Nephron (organoid): ENCODE measurements at regions not wholly inside any gene's neighbourhood (a gene's known extent, or its start where the extent isn't known, plus 50 kb on each side); places are given as distances from the start of the nearest gene placed in this dataset.

Source experiments
- H3K27ac Mint-ChIP-seq, 3 experiments: 2 replicates each; pipeline ENCODE4 v1.8.0; 2020; ENCODE audit warnings: mixed read lengths in 3 of 3, mild to moderate bottlenecking in 2 of 3, moderate library complexity in 1 of 3
- H3K27me3 Mint-ChIP-seq: 2 replicates; pipeline ENCODE4 v1.8.0; 2021; ENCODE audit warnings: low read depth, mild to moderate bottlenecking, moderate library complexity, mixed read lengths
- H3K36me3 Mint-ChIP-seq: 2 replicates; pipeline ENCODE4 v1.8.0; 2020; ENCODE audit warnings: low read depth, mixed read lengths
- H3K4me1 Mint-ChIP-seq: 2 replicates; pipeline ENCODE4 v1.8.0; 2020; ENCODE audit warnings: mixed read lengths
- H3K4me3 Mint-ChIP-seq, 3 experiments: 2 replicates each; pipeline ENCODE4 v1.8.0; 2020; ENCODE audit warnings: mild to moderate bottlenecking in 3 of 3, mixed read lengths in 3 of 3, moderate library complexity in 2 of 3
- H3K9me3 Mint-ChIP-seq: 2 replicates; pipeline ENCODE4 v1.8.0; 2020; ENCODE audit warnings: mixed read lengths
- TF ChIP-seq, protein P1 (sequence below), 3 experiments: fragments of 200-600 bp; sonication (generic); IDR thresholded peaks; one replicate each; pipeline ENCODE4 v1.5.0; 2021; ENCODE audit warnings: antibody characterized with exemption in 3 of 3; ENCODE audit not compliant: unreplicated experiment in 3 of 3

DNA sequence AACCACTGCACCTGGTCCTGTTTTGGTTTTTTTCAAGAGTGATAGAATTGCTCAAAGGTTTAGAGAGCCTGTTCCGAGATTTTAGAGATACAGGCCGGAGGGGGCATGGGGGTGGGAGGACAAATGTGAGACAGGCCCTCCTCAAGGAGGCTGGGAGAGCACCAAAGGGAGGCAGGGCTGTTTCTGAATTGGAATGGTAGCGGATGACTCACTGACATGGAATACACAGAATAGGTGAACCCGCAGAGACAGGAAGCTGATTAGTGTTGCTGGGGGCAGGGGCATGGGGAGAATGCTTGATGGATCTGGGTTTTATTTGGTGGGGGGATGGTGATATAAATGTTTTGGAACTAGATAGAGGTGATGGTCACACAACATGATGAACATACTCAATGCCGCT, 111.0 kb upstream of the MGAT5 start:
- Mint-ChIP-seq H3K9me3 (no peaks in the 10 kb centered on the region), H3K4me1 (peaks cover 23% of the 10 kb centered on the region), H3K27ac (no peak overlapping the region), H3K4me3 (no peak overlapping the region), H3K36me3 (peaks cover 5% of the 10 kb centered on the region), H3K27me3 (no peaks in the 10 kb centered on the region)
- TF ChIP-seq, protein P1, sequence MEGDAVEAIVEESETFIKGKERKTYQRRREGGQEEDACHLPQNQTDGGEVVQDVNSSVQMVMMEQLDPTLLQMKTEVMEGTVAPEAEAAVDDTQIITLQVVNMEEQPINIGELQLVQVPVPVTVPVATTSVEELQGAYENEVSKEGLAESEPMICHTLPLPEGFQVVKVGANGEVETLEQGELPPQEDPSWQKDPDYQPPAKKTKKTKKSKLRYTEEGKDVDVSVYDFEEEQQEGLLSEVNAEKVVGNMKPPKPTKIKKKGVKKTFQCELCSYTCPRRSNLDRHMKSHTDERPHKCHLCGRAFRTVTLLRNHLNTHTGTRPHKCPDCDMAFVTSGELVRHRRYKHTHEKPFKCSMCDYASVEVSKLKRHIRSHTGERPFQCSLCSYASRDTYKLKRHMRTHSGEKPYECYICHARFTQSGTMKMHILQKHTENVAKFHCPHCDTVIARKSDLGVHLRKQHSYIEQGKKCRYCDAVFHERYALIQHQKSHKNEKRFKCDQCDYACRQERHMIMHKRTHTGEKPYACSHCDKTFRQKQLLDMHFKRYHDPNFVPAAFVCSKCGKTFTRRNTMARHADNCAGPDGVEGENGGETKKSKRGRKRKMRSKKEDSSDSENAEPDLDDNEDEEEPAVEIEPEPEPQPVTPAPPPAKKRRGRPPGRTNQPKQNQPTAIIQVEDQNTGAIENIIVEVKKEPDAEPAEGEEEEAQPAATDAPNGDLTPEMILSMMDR (IDR thresholded peaks at IDR 0.05; ENCODE audit: unreplicated experiment in 3 of 3): no peak

DNA sequence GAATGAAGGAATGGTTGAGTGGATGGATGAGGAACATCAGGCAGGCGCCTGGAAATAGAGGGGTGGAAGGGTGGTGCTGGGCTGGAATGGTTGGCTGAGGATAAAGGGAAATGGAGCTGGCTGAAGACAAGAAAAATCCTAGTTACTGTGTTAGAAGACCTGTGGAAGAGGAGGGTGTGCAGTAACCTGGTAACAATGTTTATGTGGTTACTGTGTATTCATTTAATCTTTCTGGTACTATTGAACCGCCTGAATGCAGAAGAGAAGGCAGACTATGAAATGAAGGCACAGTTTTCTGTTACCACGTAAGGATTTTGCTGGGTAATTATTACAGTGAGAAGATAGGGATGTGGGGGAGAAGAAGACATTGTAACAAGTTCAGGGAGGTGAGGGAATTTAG, 110.3 kb upstream of the MGAT5 start:
- Mint-ChIP-seq H3K27ac (no peak overlapping the region), H3K36me3 (peaks cover 5% of the 10 kb centered on the region)
- TF ChIP-seq, protein P1 (IDR thresholded peaks at IDR 0.05; ENCODE audit: unreplicated experiment in 3 of 3): no peak

GRCh38 chr2:134144081-134144596, 109.7 kb upstream of the MGAT5 start:
- TF ChIP-seq, protein P1 (IDR thresholded peaks at IDR 0.05; ENCODE audit: unreplicated experiment in 3 of 3): no peak
- H3K36me3 Mint-ChIP-seq: peaks cover 5% of the 10 kb centered on the region
- peaks cover 22% of the 10 kb centered on the region for H3K4me1 Mint-ChIP-seq
- H3K27ac Mint-ChIP-seq: no peak overlapping the region
- no peak overlapping the region for H3K4me3 Mint-ChIP-seq
- no peaks in the 10 kb centered on the region for H3K9me3 Mint-ChIP-seq
- H3K27me3 Mint-ChIP-seq: no peaks in the 10 kb centered on the region

More for the DNA sequence above, 110.3 kb upstream of the MGAT5 start:
- peaks cover 22% of the 10 kb centered on the region for H3K4me1 Mint-ChIP-seq
- H3K4me3 Mint-ChIP-seq: no peak overlapping the region
- no peaks in the 10 kb centered on the region for H3K9me3 Mint-ChIP-seq
- no peaks in the 10 kb centered on the region for H3K27me3 Mint-ChIP-seq

GRCh38 chr2:134144651-134145050, 109.2 kb upstream of the MGAT5 start:
- Mint-ChIP-seq H3K4me3 (no peak overlapping the region), H3K9me3 (no peaks in the 10 kb centered on the region), H3K27me3 (no peaks in the 10 kb centered on the region), H3K27ac (no peak overlapping the region), H3K4me1 (peaks cover 22% of the 10 kb centered on the region), H3K36me3 (peaks cover 5% of the 10 kb centered on the region)
- TF ChIP-seq, protein P1 (IDR thresholded peaks at IDR 0.05; ENCODE audit: unreplicated experiment in 3 of 3): no peak

- Mint-ChIP-seq H3K36me3 (peaks cover 5% of the 10 kb centered on the region), H3K27ac (no peak overlapping the region), H3K27me3 (no peaks in the 10 kb centered on the region), H3K9me3 (no peaks in the 10 kb centered on the region), H3K4me1 (peaks cover 17% of the 10 kb centered on the region), H3K4me3 (no peak overlapping the region)
- TF ChIP-seq, protein P1 (IDR thresholded peaks at IDR 0.05; ENCODE audit: unreplicated experiment in 3 of 3): no peak
Measured at GRCh38 chr2:134145519-134145918, 108.4 kb upstream of the MGAT5 start.

GRCh38 chr2:134146161-134146560, 107.7 kb upstream of the MGAT5 start:
- TF ChIP-seq, protein P1 (IDR thresholded peaks at IDR 0.05; ENCODE audit: unreplicated experiment in 3 of 3): no peak
- Mint-ChIP-seq H3K27ac (no peak overlapping the region), H3K36me3 (peaks cover 5% of the 10 kb centered on the region), H3K4me1 (peaks cover 17% of the 10 kb centered on the region), H3K4me3 (no peak overlapping the region), H3K27me3 (no peaks in the 10 kb centered on the region), H3K9me3 (no peaks in the 10 kb centered on the region)
